AG04449 (cell line): ENCODE measurements at regions not wholly inside any gene's neighbourhood (a gene's known extent, or its start where the extent isn't known, plus 50 kb on each side); places are given as distances from the start of the nearest gene placed in this dataset.

Experiments used
- CTCF ChIA-PET: fragments of 350-600 bp; formaldehyde crosslinking; extraction: SDS; loops from one replicate; lab custom pipeline; 2021; ENCODE audit warnings: antibody characterized with exemption; lab: Yijun Ruan, JAX
- POLR2A ChIA-PET: fragments of 400-600, 350-600 bp; formaldehyde crosslinking; extraction: SDS; loops from one replicate; lab custom pipeline; 2020; ENCODE audit warnings: antibody characterized with exemption, inconsistent platforms; lab: Yijun Ruan, JAX
- DNase-seq: peaks from one replicate; pipeline ENCODE4 v3.0.0-alpha.2; 2010; ENCODE audit warnings: low read depth, low spot score
- H3K4me3 ChIP-seq: 2 replicates; pipeline ENCODE4 v1.5.1; 2011; ENCODE audit warnings: low read depth, mild to moderate bottlenecking, control low read depth, low read length
- CTCF ChIP-seq: IDR thresholded peaks from one replicate; pipeline ENCODE4 v1.5.1; 2011; ENCODE audit warnings: mild to moderate bottlenecking, moderate library complexity, low read length, control low read depth, inconsistent platforms; ENCODE audit not compliant: insufficient read depth; ENCODE audit errors: missing control alignments

DNA sequence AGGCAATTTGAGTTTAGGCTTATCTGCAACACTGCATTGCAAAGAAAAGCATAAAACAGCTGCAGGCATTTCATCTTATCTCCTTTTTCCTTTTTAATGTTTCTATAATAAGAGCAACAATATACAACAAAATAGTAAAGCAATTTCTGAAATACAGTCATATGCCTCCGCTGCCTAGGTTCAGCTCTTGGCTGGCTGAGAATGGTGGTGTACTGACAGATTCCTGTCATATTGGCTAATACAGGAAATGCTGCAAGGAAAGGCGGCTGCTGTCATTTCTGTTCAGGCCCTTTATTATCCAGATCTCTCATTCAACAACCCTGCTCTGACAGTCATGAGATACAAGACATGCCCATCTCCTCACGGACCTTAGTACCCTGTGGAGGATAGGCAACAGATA is 677.0 kb downstream of the TAF11L14 start:
- no peak for DNase-seq
- no peak overlapping the region for H3K4me3 ChIP-seq
- TF ChIP-seq CTCF: no peak
- ChIA-PET CTCF (interaction anchor here (3.7 kb wide), 1 partner anchor 1096 kb away, joined by 50 read pairs; the partner anchor contains the start of gene BASP1), POLR2A (no interaction called here)

DNA sequence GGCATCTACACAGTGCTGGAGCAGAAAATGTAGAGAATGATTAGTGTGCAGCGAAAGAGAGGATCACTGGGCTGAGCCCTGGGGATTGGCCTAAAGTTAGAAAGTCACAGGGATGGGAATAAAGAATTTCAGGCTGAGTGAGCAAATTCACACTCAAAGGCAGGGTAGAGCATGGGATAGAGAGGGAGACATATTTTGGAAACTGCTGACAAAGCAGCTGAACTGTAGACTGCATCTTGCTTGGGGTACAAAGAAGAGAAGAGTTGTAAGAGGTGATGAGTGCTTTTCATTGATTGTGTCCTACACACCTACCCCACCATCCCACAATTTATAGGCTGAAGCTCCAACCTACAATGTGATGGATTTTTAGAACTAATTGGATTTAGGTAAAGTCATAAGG is 677.8 kb downstream of the TAF11L14 start:
- no peak for TF ChIP-seq CTCF
- no peak for DNase-seq
- CTCF ChIA-PET: interaction anchor here (0.6 to 3.7 kb wide), 3 partner anchors 8 to 1100 kb away, joined by 3 to 50 read pairs (median 12); partner anchors contain the start of gene BASP1
- H3K4me3 ChIP-seq: no peak overlapping the region
- POLR2A ChIA-PET: no interaction called here

- ChIA-PET POLR2A (no interaction called here), CTCF (interaction anchor here (1.3 to 4.7 kb wide), 4 partner anchors 9 to 1099 kb away, joined by 4 to 61 read pairs (median 8); partner anchors contain the start of gene BASP1)
- H3K4me3 ChIP-seq: no peak overlapping the region
- TF ChIP-seq CTCF: no peak
- no peak for DNase-seq
Observed at GRCh38 chr5:18314192-18314778, 680.0 kb downstream of the TAF11L14 start.

GRCh38 chr5:18321262-18321942 is 687.1 kb downstream of the TAF11L14 start:
- CTCF ChIA-PET: no interaction called here
- DNase-seq: no peak

DNA sequence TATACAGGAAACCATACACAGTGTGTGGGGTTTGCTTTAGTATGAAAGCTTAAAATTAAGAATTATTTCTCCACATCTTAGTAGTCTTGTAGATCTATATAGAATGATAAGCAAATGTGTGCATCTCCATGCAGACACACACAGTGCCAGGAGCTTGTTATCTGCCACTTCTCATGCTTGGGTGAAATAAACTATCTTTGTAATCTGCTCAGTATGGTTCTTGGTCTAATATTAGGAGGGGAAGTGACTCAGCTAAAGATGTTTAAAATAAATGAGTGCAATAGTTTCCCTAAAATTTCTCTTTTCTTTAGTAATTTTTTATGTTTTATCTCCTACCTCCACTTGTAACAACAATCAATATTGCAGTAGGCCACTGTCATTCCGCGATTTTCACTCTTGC is 689.6 kb downstream of the TAF11L14 start:
- no peak for DNase-seq
- no peak overlapping the region for H3K4me3 ChIP-seq
- no peak for TF ChIP-seq CTCF
- POLR2A ChIA-PET: no interaction called here
- CTCF ChIA-PET: no interaction called here

More at GRCh38 chr5:18321262-18321942, 687.1 kb downstream of the TAF11L14 start:
- no peak for TF ChIP-seq CTCF
- no peak overlapping the region for H3K4me3 ChIP-seq
- POLR2A ChIA-PET: no interaction called here

DNA sequence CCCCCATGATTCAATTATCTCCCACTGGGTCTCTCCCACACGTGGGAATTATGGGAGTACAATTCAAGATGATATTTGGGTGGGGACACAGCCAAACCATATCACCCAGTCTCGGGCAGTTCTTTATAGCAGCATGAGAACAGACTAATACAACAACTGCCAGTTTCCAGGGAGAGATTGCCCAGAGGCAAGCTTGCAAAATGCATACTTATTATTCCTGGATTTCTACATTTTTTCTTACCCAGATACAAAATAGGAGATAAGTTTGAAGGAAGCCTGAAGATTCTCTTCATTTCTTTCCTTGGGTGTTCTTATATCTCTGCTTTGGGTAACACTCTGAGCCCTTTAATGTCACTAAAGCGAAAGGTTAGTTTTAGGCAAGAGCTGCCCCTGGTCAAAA is 691.2 kb downstream of the TAF11L14 start:
- H3K4me3 ChIP-seq: no peak overlapping the region
- ChIA-PET CTCF (interaction anchor here (1.9 kb wide), 1 partner anchor 11 kb away, joined by 7 read pairs; no protein-coding TSS in a partner anchor), POLR2A (no interaction called here)
- no peak for TF ChIP-seq CTCF
- no peak for DNase-seq
